NCI-H524 (cell line): ENCODE measurements at regions not wholly inside any gene's neighbourhood (a gene's known extent, or its start where the extent isn't known, plus 50 kb on each side); places are given as distances from the start of the nearest gene placed in this dataset.
"Not testable (repeated sequence)": the region's sequence is repeated elsewhere in the genome, so short reads cannot be mapped to it uniquely, and the experiment has no call there.

Experiments used
- DNase-seq, 2 experiments: peaks; one replicate each; lab custom pipeline; 2025; lab: John Stamatoyannopoulos, UW

DNA sequence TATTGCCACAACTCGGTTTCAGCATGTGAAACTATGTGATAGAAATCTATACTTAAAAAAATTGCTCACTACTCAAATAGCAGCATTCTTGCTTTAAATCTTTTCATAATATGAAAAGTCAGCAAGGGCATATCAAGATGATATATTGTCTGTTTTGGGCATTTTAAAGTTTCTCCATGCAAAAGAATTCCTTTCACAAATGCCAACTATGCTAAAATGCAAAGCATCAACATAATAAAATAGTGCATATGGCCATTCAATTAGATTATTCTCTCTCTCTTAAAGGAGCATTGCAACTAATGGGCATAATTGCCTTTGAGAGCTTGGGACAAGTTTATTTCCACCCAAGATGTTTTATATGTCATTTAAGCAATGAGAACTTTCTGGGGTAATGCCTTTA, 475.1 kb downstream of the ZPLD1 start:
- no peak for DNase-seq

- DNase-seq = no peak
Observed at GRCh38 chr3:102916532-102916931, 481.7 kb downstream of the ZPLD1 start.

DNA sequence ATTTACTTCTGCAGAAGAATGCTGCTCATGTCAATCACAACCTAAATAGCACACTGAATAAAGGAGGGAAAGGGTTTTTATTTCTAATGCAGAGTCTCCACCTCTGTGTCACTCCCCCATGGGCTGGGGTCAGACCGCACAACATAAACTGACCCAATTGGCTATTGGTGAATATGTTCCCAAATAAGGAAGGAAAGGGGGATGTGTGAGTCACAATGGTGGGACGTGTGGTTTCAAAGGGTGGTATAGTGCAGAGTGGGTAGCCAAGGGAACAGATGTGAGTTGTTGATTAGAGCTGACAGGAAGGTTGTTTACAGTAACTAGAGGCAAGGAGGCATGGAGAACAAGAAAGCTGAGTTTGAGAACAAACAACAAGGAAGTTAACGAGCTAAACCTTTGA, 491.8 kb downstream of the ZPLD1 start:
- DNase-seq = no peak

GRCh38 chr3:102933377-102933776, 498.6 kb downstream of the ZPLD1 start:
- no peak for DNase-seq

GRCh38 chr3:102936511-102937045, 501.8 kb downstream of the ZPLD1 start:
- no peak for DNase-seq

DNA sequence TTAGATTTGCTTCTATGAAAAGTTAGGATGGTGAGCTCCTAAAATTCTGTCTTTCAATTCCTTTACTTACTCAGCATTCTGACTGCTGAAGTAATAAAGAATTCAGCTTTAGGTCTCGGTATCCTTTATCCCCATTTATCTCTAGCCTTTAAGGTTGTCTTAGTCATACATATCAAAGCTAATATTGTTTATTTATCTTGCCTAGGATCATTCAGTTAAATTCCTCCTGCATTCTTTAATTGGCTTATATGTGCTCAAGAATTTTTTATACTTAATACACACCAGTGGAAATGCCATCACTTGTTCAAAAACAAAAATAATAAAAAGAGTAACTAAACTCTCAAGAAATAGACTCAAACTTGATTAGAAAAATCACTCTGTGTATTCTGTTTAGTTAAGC, 507.0 kb downstream of the ZPLD1 start:
- no peak for DNase-seq

DNA sequence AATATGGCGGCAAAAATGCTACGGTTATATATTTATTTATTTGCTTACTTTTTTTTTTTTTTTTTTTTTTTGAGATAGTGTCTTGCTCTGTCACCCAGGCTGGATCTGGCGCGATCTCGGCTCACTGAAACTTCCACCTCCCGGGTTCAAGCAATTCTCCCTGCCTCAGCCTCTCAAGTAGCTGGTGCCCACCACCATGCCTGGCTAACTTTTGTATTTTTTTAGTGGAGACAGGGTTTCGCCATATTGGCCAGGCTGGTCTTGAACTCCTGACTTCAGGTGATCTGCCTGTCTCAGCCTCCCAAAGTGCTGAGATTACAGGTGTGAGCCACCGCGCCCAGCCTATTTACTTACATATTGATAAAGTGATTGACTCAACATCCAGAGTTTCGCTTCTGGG, 511.6 kb downstream of the ZPLD1 start:
- DNase-seq = not testable (repeated sequence)

DNA sequence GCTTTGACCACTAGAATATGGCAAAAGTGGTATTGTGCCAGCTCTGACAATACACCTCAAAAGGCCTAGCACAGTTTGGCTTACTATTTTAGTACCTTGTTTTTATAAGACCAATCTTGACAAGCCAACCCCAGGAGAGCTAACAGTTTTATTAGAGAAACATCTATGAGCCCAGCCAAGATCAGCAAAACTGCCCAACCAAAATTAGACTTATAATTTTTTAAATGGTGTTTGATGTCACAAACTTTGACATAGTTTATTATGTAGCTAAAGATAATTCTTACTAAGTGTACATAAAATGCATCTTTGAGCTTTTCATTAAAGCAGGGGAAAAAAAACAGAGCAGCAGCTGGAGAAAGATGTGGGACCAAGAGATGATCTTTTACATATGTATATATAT, 537.5 kb downstream of the ZPLD1 start:
- DNase-seq = no peak

GRCh38 chr3:102974333-102974732, 539.5 kb downstream of the ZPLD1 start:
- DNase-seq = no peak

DNA sequence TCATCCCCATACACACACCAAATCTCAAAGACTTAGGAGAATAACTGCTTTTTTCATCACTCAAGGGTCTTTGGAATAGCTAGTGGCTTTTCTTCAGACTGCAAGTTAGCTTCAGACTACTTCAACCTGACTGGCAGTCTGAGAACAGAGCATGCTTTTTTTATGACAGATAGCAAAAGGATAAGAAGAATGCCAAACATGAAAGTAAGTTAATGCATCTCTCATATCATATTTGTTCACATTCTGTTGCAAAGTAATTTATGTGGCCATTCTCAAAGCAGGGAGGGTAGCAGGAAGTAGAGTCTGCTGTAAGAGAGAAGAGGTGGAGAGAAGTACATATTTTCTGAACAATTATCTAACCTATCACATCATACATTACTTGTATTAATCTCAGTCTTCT, 544.4 kb downstream of the ZPLD1 start:
- DNase-seq = no peak

DNA sequence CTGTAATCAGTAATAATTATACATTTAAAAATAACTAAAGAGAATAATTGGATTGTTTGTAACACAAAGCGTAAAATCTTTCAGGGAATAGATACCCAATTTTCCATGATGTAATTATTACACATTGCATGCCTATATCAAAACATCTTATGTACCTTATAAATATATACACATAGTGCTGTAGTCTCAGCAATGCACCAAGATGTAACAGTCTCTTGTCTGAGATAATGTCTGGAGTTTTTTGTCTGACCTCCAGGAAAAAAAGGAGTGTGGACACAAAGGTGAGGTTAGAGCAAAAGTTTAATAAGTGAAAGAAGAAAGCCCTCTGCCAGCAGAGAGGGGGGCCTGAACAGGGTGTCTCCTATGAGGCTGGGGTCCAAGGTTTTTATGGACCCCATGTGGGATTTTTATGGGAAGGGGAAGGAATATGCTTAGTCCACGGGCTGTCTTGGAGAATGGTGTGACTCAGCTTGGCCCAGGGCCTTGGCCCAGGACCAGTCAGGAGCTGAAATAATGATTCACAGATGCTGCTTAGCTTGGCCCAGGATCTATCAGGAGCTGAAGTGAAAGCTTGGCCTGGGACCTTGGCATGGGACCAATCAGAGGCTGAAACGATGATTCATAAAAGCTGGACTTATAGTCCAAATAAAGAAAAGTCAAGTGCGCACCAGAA, 545.0 kb downstream of the ZPLD1 start:
- DNase-seq = no peak

- DNase-seq = no peak
Observed at GRCh38 chr3:102980355-102980696, 545.5 kb downstream of the ZPLD1 start.

DNA sequence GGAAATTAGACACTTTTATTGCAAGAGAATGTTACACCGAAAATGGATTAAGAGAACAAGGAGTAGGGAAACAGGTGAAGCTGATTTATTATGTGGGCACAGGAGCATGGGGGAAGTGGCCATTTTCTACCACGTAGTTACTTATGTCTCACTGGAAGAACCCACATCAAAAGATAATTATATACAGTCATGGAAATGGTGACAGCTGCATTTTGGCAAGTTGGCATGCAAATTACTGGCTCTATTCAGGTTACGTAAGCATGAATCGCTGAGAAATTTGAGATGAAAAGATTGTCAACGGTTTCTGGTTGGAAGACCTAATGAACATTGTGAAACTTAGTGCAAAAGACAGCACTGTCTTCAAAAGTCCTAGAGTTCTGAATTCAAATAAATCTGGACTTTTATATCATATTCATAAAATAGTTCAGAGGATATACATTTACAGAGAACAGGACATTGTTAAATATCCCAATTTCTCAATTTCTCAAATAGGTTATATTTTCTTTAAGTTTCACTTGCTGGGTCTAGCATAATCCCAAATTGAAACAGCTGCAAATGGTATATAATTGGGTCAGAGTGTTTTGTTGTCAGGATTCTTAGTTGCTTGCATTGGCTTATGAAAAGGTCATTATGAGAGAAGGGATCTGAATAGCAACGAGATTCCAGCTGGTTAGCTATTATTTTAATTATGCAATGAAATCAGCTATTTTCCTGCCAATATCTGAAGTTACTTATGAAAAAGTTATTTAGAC, 567.8 kb downstream of the ZPLD1 start:
- peak; percentile 12 to 66 for DNase-seq

DNA sequence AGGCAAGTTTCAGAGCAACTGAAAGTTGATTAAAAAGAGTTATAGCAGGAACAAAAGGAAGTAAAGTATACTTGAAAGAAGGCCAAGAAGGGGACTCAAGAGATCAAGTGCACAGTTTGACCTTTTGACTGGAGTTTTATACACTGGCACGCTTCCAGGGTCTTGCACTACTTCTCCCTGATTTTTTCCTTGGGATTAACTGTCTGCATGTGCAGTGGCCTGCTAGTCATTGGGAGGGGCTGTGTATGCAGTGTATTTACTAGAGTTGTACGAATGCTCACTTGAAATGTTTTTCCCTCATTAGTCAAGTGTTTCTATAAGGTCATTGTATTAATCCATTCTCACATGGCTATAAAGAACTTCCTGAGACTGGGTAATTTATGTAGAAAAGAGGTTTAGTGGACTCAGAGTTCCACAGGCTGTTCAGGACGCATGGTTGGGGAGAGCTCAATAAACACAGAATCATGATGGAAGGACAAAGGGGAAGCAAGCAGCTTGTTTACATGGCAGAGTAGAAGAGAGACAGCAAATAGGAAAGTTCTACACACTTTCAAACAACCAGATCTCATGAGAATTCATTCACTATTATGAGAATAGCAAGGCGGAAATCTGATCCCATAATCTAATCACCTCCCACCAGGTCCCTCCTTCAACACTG, 571.8 kb downstream of the ZPLD1 start:
- peak in 1 of 2 experiments; percentile 17 for DNase-seq

DNA sequence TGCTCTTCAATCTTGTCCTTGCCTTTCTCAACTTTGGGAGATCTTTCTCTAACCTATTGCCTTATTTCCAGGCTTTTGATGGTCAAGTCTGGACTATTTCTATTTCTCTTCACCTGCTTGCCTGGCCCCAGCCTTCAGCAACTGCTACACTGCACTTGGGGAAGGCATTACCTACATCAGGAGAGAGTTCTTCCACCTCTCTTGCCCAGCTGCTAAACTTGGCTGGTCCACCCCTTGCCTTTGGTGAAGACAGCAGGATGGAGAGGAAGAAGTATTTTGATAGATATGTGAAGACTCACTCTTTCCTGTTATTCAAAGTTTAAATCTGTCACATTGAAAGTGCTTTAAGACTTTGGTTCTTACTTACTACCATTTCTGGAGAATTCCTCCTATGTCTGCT, 574.8 kb downstream of the ZPLD1 start:
- DNase-seq = no peak

DNA sequence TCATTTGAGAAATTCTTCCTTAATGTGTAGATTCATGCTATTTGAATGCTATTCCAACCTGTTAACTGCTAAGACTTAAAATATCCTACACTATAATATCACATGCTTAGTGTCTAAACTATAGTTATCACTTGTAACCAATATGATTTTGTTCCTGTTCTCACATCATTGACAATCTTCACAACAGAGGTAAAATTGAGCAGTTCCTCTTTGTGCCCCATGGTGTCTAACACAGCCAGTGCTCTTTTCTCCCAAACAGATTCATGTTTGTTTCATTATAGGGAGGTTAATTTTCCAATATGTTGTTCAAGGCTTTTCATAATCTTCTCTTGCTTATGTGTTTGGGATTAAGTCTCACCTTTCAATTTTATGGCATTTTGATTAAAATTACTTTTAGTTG, 591.1 kb downstream of the ZPLD1 start:
- no peak for DNase-seq

- no peak for DNase-seq
Observed at GRCh38 chr3:103033841-103034240, 599.0 kb downstream of the ZPLD1 start.

- DNase-seq = no peak
Observed at GRCh38 chr3:103047640-103048039, 612.8 kb downstream of the ZPLD1 start.

DNA sequence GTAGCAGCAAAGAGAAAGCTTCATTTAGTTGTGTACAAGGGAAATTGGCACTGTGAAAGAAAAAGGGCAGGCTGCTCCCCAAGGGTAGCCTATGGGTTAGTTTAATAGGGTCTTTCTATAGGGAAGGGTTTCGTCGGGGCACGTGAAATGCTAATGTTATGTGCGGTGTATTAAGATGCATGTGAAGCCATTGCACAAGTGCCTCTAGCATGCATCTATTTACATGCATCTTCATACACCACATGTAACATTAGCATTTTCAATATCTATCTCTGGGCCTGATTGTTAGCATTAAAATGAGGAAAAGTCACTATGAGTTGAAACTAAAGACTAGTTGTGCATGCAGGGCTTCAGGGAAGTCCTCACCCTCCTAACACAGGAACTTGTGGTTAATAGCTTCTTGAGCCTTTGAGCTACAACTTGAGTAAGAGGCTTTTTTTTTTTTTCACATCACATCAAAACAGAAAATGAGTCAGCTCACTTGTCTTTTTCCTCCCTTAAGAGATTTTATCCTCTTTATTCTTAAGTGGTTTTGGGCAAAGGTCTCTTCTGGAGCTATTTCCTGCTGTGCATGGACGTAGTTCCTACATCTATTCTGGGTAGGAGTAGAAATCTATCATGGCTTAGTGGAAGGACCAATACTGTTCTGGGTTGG, 613.4 kb downstream of the ZPLD1 start:
- no peak for DNase-seq

- no peak for DNase-seq
Observed at GRCh38 chr3:103052236-103052830, 617.5 kb downstream of the ZPLD1 start.

GRCh38 chr3:103055021-103055520, 620.3 kb downstream of the ZPLD1 start:
- DNase-seq = no peak

DNA sequence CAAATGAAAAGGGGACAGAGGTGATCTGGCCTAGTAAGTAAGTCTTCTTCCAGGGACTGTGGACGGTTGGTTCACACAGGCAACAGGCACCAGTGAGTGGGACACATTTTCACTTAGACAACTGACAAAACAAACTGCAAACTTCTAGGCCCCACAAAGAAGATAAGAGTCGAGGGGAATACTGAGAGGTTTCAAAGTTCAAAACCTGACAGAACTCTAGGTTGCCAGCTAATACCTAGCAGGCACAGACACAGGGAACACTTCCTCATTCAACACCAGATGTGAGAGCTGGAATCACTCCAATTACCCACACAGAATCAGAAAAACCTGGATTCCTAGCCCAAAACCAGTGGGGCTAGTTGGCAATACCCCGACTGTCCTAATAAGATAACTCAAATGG, 621.7 kb downstream of the ZPLD1 start:
- no peak for DNase-seq
